Middle frontal gyrus (tissue), 1 donor: ENCODE measurements at regions not wholly inside any gene's neighbourhood (a gene's known extent, or its start where the extent isn't known, plus 50 kb on each side); places are given as distances from the start of the nearest gene placed in this dataset.

Experiments
- DNase-seq: peaks from one replicate; pipeline ENCODE4 v3.0.0-alpha.2; 2015; ENCODE audit warnings: low spot score; ENCODE audit errors: extremely low spot score

DNA sequence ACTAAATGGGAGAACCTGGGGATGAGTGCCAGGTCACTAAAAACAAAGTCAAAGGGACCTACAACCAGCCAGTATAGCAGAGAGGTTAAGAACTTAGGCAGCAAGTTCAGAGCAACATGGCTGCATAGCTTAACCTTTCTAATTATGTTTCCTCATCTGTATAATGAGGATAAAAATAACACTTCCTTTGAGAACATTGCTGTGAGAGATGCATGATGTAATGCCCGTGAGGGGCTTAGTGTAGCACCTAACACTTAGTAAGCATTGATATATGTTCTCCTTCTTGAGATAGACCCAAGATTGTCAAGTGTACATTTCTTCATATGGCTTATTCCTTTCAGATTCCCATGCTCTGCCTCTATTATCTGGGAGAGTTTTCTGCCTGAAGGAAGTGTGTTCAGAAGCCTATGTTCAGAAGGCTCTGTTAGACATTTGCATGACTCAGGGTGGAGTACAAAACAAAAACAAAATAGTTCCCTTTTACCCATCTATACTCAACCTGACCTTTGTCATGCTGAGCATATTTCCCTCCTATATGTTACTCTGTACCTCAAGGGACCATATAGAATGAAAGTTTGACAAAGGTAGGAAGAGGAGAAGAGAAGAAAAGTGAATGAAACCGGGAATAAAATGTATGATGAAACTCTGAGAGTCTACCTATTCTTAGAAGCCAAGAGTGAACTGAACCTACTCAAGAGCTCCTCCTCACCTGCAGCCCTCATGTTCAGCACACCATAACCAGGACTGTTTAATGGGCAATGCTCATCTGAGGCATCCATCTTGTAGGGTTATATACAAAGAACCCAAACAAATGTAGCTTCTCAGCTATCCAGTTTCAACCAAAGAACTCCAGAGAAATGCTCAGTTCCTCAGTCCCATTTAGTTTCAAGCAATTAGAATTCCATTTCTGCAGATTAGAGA lies 70.7 kb upstream of the KCNMB2 start:
- DNase-seq = no peak

DNA sequence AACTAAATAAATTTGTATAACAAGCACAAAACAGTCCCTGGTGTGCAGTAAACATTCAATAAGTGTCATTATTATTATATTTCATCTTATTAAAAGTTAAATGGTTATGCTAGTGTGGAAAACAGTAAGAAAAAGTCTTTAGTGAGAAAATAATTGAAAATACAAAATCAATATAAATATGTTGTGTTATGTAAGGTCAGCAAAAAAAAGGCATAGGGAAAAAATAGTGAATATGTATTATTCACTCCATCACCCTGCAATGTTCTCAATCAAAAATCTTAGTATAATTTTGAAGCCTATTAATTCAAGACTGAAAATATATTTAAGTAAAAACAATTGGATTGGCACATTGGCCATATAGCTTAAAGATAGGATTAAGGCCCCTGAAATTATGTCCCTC lies 63.3 kb upstream of the KCNMB2 start:
- DNase-seq = no peak

DNA sequence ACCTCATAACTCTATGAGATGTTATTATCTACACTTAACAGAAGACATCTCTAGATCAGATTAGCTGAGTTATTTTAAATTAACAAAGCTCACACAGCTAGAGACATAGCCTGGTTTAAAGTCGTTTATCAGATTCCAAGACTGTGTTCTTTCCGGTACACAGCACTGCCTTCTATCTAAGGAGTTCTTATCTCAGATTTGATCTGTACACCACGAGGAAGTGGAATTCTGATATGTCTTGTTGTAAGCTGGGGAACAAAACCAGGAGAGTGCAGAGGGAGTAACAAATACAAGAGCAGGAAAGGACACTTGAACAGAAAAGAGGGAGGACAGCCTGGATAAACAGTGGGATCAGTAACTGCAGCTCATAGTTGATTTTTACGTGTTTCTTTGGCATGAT lies 61.7 kb upstream of the KCNMB2 start:
- DNase-seq = no peak

DNA sequence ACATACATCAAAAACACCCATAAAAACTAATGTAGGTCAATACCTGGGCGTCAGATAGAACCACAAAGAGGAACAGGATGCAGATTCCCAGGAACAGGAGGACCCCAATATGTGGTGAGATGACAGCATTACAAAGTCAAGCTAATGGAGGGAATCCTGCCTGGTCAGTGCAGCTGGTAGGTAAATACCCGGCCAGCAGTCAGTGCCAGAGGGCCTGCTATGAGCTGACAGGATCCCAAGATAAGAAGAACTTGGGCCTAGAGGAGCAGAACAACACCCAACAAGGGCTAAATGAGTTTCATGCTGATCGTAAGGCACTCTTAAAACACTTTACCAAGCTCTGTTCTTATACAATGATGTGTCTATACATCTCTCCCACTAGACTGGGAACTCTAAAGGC lies 61.2 kb upstream of the KCNMB2 start:
- DNase-seq = no peak

DNA sequence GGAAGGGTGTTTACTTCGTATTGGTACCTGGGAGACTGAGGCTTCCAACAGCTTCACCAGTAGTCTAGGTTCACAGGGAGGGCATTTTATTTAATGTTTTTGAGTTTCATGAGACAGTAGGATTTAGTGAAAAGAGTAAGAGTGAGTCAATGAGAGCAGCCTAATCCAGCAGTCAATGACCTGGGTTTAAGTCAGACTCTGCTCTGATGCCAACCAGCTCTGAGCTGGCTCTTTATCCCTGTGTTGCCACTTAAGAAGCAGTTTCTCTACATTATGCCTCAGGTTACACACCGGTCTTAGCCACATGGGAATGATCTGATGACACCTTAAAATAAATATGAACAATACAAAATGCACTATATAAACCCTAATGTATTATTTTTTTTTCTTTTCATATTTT lies 59.4 kb upstream of the KCNMB2 start:
- DNase-seq = no peak

DNA sequence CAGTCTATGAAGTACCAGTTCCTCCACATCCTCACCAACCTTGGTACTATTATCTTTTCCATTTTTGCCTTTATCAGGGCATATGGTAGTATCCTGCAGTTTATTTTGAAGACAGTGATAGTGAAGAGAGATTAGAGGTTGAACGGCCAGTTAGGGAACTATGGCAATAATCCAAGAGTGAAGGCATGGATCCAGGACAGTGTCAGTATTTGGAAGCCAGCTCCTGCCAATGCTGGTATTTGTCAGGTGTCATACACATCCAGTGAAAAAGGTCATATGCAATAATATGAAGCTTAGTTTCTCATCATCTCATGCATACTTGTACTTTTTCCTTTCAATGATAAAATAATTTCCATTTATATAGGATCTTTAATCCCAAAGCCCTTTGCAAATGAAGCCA lies 56.8 kb upstream of the KCNMB2 start:
- DNase-seq = no peak

DNA sequence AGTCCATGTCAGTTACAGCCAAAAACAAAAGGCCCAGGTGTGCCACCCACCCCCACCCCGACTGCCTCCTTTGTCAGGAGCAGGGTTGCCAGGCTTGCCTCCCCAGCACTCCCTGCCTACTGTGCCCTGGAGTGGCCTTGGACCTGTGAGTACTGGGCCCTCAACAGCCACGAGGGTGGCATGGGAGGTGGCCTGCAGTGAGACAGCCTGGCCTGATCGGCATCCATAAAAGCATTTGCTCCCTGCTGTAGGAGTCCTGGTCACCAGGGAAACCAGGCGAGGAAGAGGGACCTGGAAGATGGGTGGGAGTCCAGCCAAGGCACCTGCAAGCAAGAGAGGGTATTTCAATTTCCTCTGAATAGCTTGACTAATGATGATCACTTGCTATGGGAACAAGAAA lies 56.4 kb upstream of the KCNMB2 start:
- no peak for DNase-seq

DNA sequence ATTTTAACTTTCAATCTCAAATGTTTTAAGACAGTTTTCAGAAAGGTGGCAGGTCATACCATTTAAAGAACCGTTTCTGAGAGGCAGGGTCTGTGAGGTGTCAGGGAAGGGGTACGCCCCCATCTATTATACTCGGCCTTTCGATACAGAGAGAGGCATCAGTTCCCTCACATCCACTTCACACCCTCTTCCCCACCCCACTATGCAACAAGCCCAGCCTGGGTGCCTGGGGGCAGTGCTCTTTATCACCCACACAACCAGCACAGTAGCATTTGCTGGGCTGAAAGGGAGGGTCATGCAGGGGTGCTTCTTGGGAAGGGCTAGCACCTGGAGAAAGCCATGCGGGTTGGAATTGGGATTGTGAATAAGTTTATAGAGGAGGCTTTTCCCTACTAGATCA lies 56.0 kb upstream of the KCNMB2 start:
- no peak for DNase-seq

GRCh38 chr3:178480795-178481194 lies 55.4 kb upstream of the KCNMB2 start:
- no peak for DNase-seq

GRCh38 chr3:178482981-178483380 lies 53.3 kb upstream of the KCNMB2 start:
- DNase-seq = no peak

DNA sequence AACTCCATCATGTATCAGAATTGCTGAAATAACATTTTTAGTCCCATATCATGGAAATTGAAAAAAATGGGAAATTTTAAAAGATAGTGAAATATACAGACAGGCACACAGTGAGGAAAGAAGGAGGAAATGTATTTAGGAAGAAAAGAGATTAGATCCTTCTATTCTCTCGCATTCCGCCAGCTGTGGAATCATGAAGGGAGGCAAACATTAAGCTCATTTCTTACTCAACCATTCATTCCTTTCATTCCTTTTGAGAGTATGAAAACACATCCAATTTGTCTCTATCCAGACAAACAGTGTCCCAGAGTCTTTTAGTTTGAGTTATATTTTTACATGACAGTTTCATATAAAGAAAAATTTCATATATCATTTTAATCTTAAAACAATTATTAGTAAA lies 52.5 kb upstream of the KCNMB2 start:
- DNase-seq = no peak

DNA sequence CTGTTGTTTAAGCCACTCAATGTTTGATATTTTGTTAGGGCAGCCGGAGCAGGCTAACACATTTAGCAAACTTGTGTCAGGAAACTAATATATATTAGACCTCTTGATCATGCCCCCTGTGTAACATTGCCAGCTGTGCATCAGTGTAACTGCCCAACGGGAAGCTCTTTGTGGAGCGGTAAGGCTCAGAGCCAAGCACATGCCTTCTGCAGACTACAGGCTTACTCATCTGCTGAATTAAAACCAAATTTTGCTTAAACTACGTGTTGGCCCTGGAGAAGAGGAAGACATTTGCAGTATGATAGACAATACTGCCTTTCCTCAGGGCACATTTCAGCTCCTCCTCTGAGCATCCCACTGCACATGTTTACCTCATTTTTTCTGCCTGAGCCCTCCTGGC lies 50.5 kb upstream of the KCNMB2 start:
- no peak for DNase-seq
